Erythroblast (primary cell): ENCODE measurements at regions not wholly inside any gene's neighbourhood (a gene's known extent, or its start where the extent isn't known, plus 50 kb on each side); places are given as distances from the start of the nearest gene placed in this dataset.
"Not testable (repeated sequence)": the region's sequence is repeated elsewhere in the genome, so short reads cannot be mapped to it uniquely, and the experiment has no call there.

Experiments
- DNase-seq, 2 experiments: peaks; one replicate each; lab custom pipeline; 2025; lab: John Stamatoyannopoulos, UW
- GATA1 ChIP-seq: IDR thresholded peaks from 2 replicates; pipeline ENCODE4 v1.6.1; 2011; ENCODE audit warnings: low read depth, mild to moderate bottlenecking, control low read depth, low read length, moderate library complexity
- POLR2A ChIP-seq: IDR thresholded peaks from 2 replicates; pipeline ENCODE4 v1.6.1; 2011; ENCODE audit warnings: mild to moderate bottlenecking, low read length

- TF ChIP-seq POLR2A: no peak
- TF ChIP-seq GATA1: no peak
- DNase-seq: no peak
Measured at GRCh38 chr7:153097511-153098201, 338.1 kb downstream of the ACTR3B start.

- DNase-seq: no peak
- TF ChIP-seq GATA1 (no peak), POLR2A (no peak)
Measured at GRCh38 chr7:153099235-153099634, 339.7 kb downstream of the ACTR3B start.

- TF ChIP-seq POLR2A (no peak), GATA1 (no peak)
- no peak for DNase-seq
Measured at GRCh38 chr7:153100691-153101237, 341.2 kb downstream of the ACTR3B start.

GRCh38 chr7:153103202-153103601, 343.6 kb downstream of the ACTR3B start:
- TF ChIP-seq GATA1 (no peak), POLR2A (no peak)

GRCh38 chr7:153107826-153108225, 348.3 kb downstream of the ACTR3B start:
- TF ChIP-seq POLR2A: no peak
- no peak for TF ChIP-seq GATA1
- no peak for DNase-seq

More at GRCh38 chr7:153103202-153103601, 343.6 kb downstream of the ACTR3B start:
- no peak for DNase-seq

- TF ChIP-seq GATA1 (no peak), POLR2A (no peak)
- no peak for DNase-seq
Measured at GRCh38 chr7:153109566-153109965, 350.0 kb downstream of the ACTR3B start.

DNA sequence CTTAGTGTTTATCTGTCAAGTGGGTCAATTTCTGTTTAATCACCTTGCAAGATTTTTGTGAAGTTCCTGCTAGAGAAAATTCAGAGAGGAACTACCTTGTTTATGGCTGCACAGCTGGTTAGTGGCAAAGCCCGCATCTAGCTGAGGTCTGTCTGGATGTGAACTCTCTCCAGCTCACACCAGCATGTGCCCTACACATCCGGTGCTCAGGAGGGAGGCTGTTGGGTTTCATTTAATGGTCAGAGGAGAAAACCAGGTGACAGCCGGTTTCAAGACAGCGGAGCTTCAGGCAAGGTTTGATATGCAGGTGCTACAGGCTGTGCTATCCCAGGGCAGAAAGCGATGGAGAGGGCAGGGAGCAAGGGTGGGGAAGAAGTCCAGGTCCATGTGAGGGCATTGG, 351.1 kb downstream of the ACTR3B start:
- no peak for TF ChIP-seq POLR2A
- no peak for TF ChIP-seq GATA1
- no peak for DNase-seq

DNA sequence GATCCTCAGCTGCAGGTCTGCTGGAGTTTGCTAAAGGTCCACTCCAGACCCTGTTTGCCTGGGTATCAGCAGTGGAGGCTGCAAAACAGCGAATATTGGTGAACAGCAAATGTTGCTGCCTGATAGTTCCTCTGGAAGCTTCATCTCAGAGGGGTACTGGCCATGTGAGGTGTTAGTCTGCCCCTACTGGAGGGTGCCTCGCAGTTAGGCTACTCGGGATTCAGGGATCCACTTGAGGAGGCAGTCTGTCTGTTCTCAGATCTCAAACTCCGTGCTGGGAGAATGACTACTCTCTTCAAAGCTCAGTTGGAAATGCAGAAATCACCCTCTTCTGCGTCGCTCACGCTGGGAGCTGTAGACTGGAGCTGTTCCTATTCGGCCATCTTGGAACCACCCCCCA, 362.7 kb downstream of the ACTR3B start:
- DNase-seq: not testable (repeated sequence)

DNA sequence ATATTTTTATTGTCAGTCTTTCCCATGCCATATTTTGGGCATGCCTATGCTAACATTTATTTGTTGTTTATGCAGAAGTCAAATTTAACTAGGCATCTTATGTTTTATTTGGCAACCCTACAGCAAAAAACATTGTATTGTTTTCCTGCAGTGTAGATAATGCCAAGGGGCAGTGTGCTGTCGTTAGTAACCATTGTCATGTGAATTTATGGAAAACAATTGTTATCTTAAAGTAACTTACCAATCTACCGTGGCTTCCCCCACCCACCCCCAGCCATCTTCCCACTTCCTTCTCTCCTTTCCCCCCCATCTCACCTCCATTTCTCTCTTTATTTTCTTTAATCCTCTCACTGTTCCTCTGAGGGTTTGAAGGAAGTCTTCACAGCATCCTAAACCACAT, 370.5 kb downstream of the ACTR3B start:
- TF ChIP-seq GATA1 (no peak), POLR2A (no peak)
- no peak for DNase-seq

- no peak for DNase-seq
- TF ChIP-seq POLR2A: no peak
Measured at GRCh38 chr7:153151766-153152165, 392.2 kb downstream of the ACTR3B start.

DNA sequence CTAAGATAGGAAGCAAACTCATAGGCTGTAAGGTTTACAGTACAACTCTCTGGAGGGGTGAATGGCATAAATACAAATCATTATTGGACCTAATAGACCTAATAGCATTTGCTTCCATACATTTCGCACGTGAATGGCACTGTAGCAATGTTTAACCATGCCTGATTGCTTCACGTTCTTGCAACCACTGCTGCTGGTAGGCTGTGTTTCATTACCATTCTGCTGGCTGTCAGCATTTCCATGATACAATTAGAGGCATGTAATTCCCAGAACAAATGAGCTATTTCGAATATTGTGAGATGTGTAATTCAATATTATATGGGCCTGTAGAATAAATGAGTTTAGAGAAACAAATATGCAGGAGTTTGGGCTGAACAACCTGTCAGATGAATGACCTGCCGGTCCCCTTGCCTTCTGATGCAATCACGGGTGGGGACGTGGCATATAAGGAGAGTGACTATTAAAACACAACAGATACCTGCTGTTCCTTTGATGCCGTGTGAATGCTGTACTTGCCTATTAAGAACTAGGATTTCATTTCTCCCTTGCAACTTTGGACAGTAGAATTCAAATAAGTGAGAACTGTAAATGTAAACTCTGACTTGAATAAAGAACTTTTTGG, 393.4 kb downstream of the ACTR3B start:
- TF ChIP-seq GATA1: no peak
- no peak for TF ChIP-seq POLR2A
- no peak for DNase-seq

GRCh38 chr7:153158149-153158548, 398.6 kb downstream of the ACTR3B start:
- no peak for DNase-seq
- TF ChIP-seq GATA1: no peak
- TF ChIP-seq POLR2A: no peak

DNA sequence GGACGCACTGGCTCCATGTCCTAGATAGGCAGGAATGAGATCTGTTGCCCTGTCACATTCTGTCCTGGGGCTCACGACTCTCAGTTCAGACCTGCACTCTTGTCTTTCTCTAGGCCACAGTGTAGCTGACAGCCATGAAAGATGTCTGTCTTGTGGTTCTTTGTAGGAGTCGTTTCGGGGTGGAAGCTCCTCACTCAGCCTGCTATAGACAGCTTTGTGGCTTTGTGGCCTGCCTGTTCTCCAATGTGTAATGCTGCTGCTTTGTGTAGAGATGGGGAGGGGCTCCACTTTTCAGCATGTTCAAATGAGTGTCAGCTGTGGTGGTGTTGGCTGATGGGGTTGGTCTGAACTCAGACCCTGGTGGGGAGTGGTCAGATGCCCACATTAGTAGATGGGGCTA, 410.7 kb downstream of the ACTR3B start:
- DNase-seq: no peak
- TF ChIP-seq GATA1: no peak
- TF ChIP-seq POLR2A: no peak

- TF ChIP-seq POLR2A: no peak
- TF ChIP-seq GATA1: no peak
- DNase-seq: no peak
Measured at GRCh38 chr7:153185936-153186335, 426.4 kb downstream of the ACTR3B start.

GRCh38 chr7:153188161-153188560, 428.6 kb downstream of the ACTR3B start:
- no peak for DNase-seq
- TF ChIP-seq GATA1 (no peak), POLR2A (no peak)
